Endothelial cell (in vitro differentiated cells): ENCODE measurements at regions not wholly inside any gene's neighbourhood (a gene's known extent, or its start where the extent isn't known, plus 50 kb on each side); places are given as distances from the start of the nearest gene placed in this dataset.

ENCODE experiments used
- DNase-seq: peaks from one replicate; pipeline ENCODE4 v3.0.0; 2021; ENCODE audit warnings: low spot score
- H3K27ac Mint-ChIP-seq: one replicate; pipeline ENCODE4 v1.8.0; 2021; ENCODE audit warnings: mixed read lengths, inconsistent platforms; ENCODE audit not compliant: unreplicated experiment
- H3K27me3 Mint-ChIP-seq: one replicate; pipeline ENCODE4 v1.8.0; 2021; ENCODE audit warnings: mild to moderate bottlenecking, moderate library complexity, mixed read lengths, inconsistent platforms; ENCODE audit not compliant: unreplicated experiment
- H3K36me3 Mint-ChIP-seq: one replicate; pipeline ENCODE4 v1.8.0; 2021; ENCODE audit warnings: mild to moderate bottlenecking, low read depth, mixed read lengths, inconsistent platforms; ENCODE audit not compliant: unreplicated experiment
- H3K4me1 Mint-ChIP-seq: one replicate; pipeline ENCODE4 v1.8.0; 2021; ENCODE audit warnings: mild to moderate bottlenecking, mixed read lengths, inconsistent platforms; ENCODE audit not compliant: unreplicated experiment
- H3K4me3 Mint-ChIP-seq: one replicate; pipeline ENCODE4 v1.8.0; 2021; ENCODE audit warnings: mild to moderate bottlenecking, mixed read lengths, inconsistent platforms; ENCODE audit not compliant: unreplicated experiment
- H3K9me3 Mint-ChIP-seq: one replicate; pipeline ENCODE4 v1.8.0; 2021; ENCODE audit warnings: mixed read lengths, inconsistent platforms; ENCODE audit not compliant: unreplicated experiment
- TF ChIP-seq, protein P1 (sequence below): fragments of 200-600 bp; sonication (generic); IDR thresholded peaks from one replicate; pipeline ENCODE4 v1.5.0; 2021; ENCODE audit warnings: antibody characterized with exemption; ENCODE audit not compliant: unreplicated experiment

DNA sequence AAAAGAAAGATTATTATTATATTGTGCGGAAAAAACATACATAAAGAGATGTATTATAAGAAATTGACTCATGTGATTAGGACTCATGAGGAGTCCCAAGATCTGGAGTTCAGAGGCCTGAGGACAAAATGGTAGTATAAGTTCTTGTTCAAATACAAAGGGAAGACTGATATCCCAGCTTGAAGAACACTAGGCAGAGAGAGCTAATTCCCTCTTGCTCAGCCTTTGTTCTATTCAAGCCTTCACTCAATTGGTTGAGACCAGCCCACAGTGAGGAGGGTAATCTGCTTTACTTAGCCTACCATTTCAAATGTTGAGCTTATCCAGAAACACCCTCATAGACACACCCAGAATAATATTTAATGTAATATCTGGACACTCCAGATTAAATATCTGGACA, 1683.8 kb downstream of the REEP3 start:
- Mint-ChIP-seq H3K36me3 (no peaks in the 10 kb centered on the region), H3K4me3 (no peak overlapping the region), H3K9me3 (no peaks in the 10 kb centered on the region), H3K4me1 (no peaks in the 10 kb centered on the region), H3K27me3 (peaks cover 2% of the 10 kb centered on the region), H3K27ac (no peak overlapping the region)
- no peak for DNase-seq
- TF ChIP-seq, protein P1, sequence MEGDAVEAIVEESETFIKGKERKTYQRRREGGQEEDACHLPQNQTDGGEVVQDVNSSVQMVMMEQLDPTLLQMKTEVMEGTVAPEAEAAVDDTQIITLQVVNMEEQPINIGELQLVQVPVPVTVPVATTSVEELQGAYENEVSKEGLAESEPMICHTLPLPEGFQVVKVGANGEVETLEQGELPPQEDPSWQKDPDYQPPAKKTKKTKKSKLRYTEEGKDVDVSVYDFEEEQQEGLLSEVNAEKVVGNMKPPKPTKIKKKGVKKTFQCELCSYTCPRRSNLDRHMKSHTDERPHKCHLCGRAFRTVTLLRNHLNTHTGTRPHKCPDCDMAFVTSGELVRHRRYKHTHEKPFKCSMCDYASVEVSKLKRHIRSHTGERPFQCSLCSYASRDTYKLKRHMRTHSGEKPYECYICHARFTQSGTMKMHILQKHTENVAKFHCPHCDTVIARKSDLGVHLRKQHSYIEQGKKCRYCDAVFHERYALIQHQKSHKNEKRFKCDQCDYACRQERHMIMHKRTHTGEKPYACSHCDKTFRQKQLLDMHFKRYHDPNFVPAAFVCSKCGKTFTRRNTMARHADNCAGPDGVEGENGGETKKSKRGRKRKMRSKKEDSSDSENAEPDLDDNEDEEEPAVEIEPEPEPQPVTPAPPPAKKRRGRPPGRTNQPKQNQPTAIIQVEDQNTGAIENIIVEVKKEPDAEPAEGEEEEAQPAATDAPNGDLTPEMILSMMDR, result no peak

DNA sequence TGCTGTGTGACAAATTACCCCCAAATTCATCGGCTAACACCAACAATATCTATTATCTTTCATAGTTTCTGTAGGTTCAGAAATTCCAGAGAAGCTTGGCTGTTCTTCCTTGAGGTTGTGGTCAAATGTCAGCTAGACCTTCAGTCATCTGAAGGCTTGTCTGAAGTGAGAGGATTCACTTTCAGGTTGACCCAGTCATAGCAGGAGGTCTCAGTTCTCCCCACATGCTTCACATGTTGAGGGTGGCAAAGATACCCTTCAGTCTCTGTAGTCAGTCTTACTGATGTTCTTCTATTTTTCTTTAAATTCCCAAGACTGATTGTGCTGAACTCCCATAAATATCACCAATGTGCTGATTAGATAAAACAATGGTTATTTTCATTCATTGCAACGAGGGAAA, 1692.0 kb downstream of the REEP3 start:
- Mint-ChIP-seq H3K27ac (no peak overlapping the region), H3K4me3 (no peak overlapping the region), H3K9me3 (no peaks in the 10 kb centered on the region), H3K27me3 (no peaks in the 10 kb centered on the region), H3K4me1 (no peaks in the 10 kb centered on the region), H3K36me3 (no peaks in the 10 kb centered on the region)
- TF ChIP-seq, protein P1, result no peak
- no peak for DNase-seq

DNA sequence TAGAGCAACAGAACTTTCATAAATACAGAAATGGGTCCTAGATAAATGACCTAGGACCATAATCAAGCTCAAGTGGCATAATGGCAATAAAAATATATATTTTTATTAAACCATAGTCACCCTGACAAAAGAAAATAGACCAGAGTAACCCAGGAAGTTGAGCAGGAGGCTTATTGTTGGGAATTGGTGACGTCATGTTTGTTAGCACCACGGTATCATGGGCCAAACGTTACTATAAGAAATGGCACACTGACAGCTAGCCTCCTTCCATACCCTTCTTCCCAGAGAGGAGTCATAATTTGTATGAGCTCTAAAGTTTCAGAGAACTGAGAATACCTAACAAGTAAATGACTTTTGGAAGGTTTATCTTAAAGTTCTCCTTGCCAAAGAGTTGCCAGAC, 1698.2 kb downstream of the REEP3 start:
- Mint-ChIP-seq H3K9me3 (no peaks in the 10 kb centered on the region), H3K4me1 (no peaks in the 10 kb centered on the region), H3K36me3 (no peaks in the 10 kb centered on the region), H3K4me3 (no peak overlapping the region), H3K27me3 (no peaks in the 10 kb centered on the region), H3K27ac (no peak overlapping the region)
- TF ChIP-seq, protein P1, result no peak
- DNase-seq, result no peak

DNA sequence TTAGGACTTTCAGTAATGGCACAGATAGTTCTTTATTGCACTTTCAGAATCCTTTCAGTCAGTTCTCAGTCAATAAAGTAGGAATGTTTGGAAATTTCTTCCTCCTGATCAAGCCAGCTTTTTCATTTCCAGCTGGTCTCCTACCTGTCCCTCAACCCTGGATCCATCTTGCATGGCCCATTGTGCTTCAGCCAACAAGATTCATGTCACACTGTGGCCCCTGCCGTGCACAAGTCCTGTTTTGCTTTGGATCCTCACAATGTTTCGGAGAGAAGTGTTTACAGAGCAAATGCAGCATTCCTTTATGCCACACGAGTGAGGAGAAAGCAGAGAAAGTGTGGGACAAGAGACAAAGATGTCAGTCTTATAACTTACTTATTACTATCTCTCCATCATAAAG, 1694.7 kb upstream of the LRRTM3 start:
- no peak for DNase-seq
- H3K4me3 Mint-ChIP-seq, result no peak overlapping the region
- no peaks in the 10 kb centered on the region for H3K4me1 Mint-ChIP-seq
- no peaks in the 10 kb centered on the region for H3K36me3 Mint-ChIP-seq
- no peak overlapping the region for H3K27ac Mint-ChIP-seq
- TF ChIP-seq, protein P1, result no peak
- no peaks in the 10 kb centered on the region for H3K27me3 Mint-ChIP-seq
- H3K9me3 Mint-ChIP-seq, result no peaks in the 10 kb centered on the region

DNA sequence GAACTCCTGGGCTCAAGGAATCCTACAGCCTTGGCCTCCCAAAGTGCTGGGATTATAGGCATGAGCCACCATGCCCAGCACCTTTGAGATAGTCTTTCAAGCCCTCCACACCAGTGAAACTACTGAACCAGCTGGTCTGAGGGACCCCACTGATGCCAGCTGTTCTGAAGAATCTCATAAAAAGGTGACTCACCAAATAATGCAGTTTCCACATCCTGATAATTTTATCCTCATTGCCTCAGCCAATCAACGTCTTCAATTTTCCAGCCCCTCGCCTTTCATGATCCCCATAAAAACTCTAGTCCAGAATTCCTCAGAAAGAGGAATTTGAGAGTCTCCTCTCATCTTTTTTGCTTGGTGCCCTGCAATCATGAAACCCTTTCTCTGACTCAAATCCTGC, 1691.6 kb upstream of the LRRTM3 start:
- Mint-ChIP-seq H3K4me3 (no peak overlapping the region), H3K36me3 (no peaks in the 10 kb centered on the region), H3K27me3 (no peaks in the 10 kb centered on the region), H3K27ac (no peak overlapping the region), H3K4me1 (no peaks in the 10 kb centered on the region), H3K9me3 (no peaks in the 10 kb centered on the region)
- TF ChIP-seq, protein P1, result no peak
- no peak for DNase-seq
